Lower leg skin (tissue), 4 donors: ENCODE measurements at regions not wholly inside any gene's neighbourhood (a gene's known extent, or its start where the extent isn't known, plus 50 kb on each side); places are given as distances from the start of the nearest gene placed in this dataset.

ENCODE experiments used
- DNase-seq, 2 donors: peaks; one replicate each; pipeline ENCODE4 v3.0.0-alpha.2; 2019; ENCODE audit warnings: low spot score in 2 of 2
- H3K4me3 ChIP-seq: fragments of 200-600 bp; sonication (generic); 2 replicates; pipeline ENCODE4 v1.5.1; 2017; ENCODE audit warnings: mild to moderate bottlenecking, low read depth; ENCODE audit not compliant: poor library complexity, severe bottlenecking
- POLR2A ChIP-seq, 2 donors: fragments of 450-650 bp; IDR thresholded peaks; one replicate each; pipeline ENCODE4 v1.6.1; 2016 to 2017; ENCODE audit warnings: antibody characterized with exemption in 2 of 2, mild to moderate bottlenecking in 1 of 2, moderate library complexity in 1 of 2
- WGBS, 2 donors: methylation state at CpG; one replicate each; pipeline ENCODE4 v1.1.5; 2018; 5-methylcytosine and 5-hydroxymethylcytosine counted together
- intact Hi-C: fragments of 100-400 bp; cut with DNase I; formaldehyde crosslinking; loops from one replicate; pipeline ENCODE4 v1.15.0; 2023; ENCODE audit warnings: low total_unique reads
- TF ChIP-seq, protein P1 (sequence below), 3 donors: fragments of 450-650 bp; IDR thresholded peaks; one replicate each; pipeline ENCODE4 v1.5.1; 2016; ENCODE audit warnings: antibody characterized with exemption in 3 of 3, mild to moderate bottlenecking in 3 of 3, moderate library complexity in 2 of 3

GRCh38 chrX:139286342-139286741 lies 244.2 kb upstream of the F9 start:
- H3K4me3 ChIP-seq, result no peak overlapping the region
- DNase-seq, result no peak
- intact Hi-C loops, result no loop called here
- 77 to 88% methylated on average over 2 of the region's 2 CpGs for WGBS, 2 donors
- TF ChIP-seq, protein P1, sequence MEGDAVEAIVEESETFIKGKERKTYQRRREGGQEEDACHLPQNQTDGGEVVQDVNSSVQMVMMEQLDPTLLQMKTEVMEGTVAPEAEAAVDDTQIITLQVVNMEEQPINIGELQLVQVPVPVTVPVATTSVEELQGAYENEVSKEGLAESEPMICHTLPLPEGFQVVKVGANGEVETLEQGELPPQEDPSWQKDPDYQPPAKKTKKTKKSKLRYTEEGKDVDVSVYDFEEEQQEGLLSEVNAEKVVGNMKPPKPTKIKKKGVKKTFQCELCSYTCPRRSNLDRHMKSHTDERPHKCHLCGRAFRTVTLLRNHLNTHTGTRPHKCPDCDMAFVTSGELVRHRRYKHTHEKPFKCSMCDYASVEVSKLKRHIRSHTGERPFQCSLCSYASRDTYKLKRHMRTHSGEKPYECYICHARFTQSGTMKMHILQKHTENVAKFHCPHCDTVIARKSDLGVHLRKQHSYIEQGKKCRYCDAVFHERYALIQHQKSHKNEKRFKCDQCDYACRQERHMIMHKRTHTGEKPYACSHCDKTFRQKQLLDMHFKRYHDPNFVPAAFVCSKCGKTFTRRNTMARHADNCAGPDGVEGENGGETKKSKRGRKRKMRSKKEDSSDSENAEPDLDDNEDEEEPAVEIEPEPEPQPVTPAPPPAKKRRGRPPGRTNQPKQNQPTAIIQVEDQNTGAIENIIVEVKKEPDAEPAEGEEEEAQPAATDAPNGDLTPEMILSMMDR (IDR thresholded peaks at IDR 0.05), result no peak
- no peak for TF ChIP-seq POLR2A (IDR thresholded peaks at IDR 0.05)

DNA sequence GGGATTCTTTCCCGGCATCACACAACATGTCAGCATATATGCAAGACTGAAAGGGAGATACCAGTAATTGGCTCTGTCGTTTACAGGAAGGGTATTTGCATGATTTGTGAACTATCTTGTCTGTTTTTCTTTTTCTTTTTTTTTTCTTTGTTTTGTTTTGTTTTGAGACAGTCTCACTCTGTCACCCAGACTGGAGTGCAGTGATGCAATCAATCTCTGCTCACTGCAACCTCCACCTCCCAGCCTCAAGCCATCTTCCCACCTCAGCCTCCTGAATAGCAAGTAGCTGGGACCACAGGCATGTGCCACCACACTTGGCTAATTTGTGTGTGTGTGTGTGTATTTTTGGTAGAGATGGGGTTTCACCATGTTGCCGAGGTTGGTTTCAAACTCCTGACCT lies 262.7 kb upstream of the F9 start:
- DNase-seq, result no peak
- TF ChIP-seq, protein P1 (IDR thresholded peaks at IDR 0.05), result no peak
- TF ChIP-seq POLR2A (IDR thresholded peaks at IDR 0.05), result no peak
- no peak overlapping the region for H3K4me3 ChIP-seq
- intact Hi-C loops, result no loop called here
- 86 to 87% methylated on average over 3 of the region's 3 CpGs for WGBS, 2 donors

- no peak overlapping the region for H3K4me3 ChIP-seq
- intact Hi-C loops, result no loop called here
- TF ChIP-seq, protein P1 (IDR thresholded peaks at IDR 0.05), result no peak
- no peak for TF ChIP-seq POLR2A (IDR thresholded peaks at IDR 0.05)
- 62 to 70% methylated on average over 3 of the region's 3 CpGs for WGBS, 2 donors
- DNase-seq, result no peak
Measured at GRCh38 chrX:139246295-139246694, 284.2 kb upstream of the F9 start.

DNA sequence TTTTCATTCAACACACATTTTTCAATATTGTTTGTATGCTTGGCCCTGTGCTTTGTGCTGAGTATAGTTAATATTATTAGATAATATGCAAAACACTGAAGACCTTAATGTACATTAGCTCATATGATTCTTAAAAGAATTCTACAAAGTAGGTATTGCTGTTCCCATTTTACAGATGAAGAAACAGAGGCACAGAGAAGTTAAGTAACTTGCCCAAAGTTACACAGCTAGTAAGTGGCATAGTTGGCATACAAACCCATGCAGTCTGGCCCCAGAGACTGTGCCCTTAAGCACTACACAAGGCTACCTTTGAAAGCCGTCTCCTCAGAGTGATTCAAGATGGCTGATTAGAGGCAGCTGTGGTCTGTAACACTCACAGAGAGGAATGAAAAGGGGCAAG lies 293.4 kb upstream of the F9 start:
- H3K4me3 ChIP-seq, result no peak overlapping the region
- intact Hi-C loops, result no loop called here
- 50% methylated on average over 1 of the region's 1 CpG for WGBS, 2 donors
- DNase-seq, result no peak
- TF ChIP-seq, protein P1 (IDR thresholded peaks at IDR 0.05), result no peak
- no peak for TF ChIP-seq POLR2A (IDR thresholded peaks at IDR 0.05)

- TF ChIP-seq POLR2A (IDR thresholded peaks at IDR 0.05), result no peak
- TF ChIP-seq, protein P1 (IDR thresholded peaks at IDR 0.05), result no peak
- no peak for DNase-seq
- WGBS, 2 donors, result 94 to 98% methylated on average over 3 of the region's 3 CpGs
- no peak overlapping the region for H3K4me3 ChIP-seq
- intact Hi-C loops, result no loop called here
Measured at GRCh38 chrX:139234898-139235297, 295.6 kb upstream of the F9 start.

DNA sequence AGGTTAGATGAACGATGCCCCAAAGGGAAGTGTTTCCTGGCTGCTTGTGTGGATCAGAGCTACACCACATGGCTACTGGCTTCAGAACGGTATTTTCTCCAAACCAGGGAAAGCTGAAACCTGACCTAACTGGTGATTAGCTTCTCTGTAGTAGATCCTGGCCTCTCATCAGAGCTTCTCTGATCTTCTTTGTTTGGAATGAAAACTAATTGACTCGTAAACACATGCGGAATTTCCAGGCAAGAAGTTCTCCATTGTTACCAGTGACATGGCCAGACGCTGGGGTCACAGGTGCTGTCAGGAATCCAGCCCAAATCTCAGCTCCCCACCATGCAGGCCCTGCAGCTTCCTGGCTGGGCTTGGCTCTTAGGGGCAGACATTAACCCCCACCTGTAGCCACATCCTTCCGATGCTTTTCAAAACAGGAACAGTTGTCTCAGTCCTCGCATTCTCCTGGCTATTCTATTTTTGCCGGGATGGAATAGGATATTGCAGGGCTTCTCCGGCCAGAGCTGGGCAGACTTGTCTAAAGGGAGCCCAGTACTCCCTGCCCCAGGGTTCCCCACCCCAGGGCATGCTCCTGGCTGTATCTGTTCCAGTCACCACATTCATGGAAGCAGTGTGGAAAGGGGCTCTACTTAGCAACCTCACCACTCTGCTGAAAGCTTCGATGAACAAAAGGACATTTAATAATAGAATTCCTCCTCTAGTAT lies 305.4 kb upstream of the F9 start:
- 19 to 35% methylated on average over 9 to 10 of the region's 10 CpGs for WGBS, 2 donors
- DNase-seq, result no peak

More for the DNA sequence above, 305.4 kb upstream of the F9 start:
- TF ChIP-seq, protein P1 (IDR thresholded peaks at IDR 0.05), result no peak
- TF ChIP-seq POLR2A (IDR thresholded peaks at IDR 0.05), result no peak
- H3K4me3 ChIP-seq, result no peak overlapping the region
- intact Hi-C loops, result no loop called here
